NCI-H524 treated with DMSO at 0.1 percent for 48 hours (cell line): ENCODE measurements at regions not wholly inside any gene's neighbourhood (a gene's known extent, or its start where the extent isn't known, plus 50 kb on each side); places are given as distances from the start of the nearest gene placed in this dataset.
"Not testable (repeated sequence)": the region's sequence is repeated elsewhere in the genome, so short reads cannot be mapped to it uniquely, and the experiment has no call there.

Experiments
- DNase-seq: peaks from one replicate; lab custom pipeline; 2025; lab: John Stamatoyannopoulos, UW

GRCh38 chr11:37431633-37432230, 833.7 kb upstream of the RAG2 start:
- not testable (repeated sequence) for DNase-seq

- DNase-seq: not testable (repeated sequence)
Measured at GRCh38 chr11:37430966-37431632, 833.1 kb upstream of the RAG2 start.

- no peak for DNase-seq
Measured at GRCh38 chr11:37422511-37422910, 824.5 kb upstream of the RAG2 start.

GRCh38 chr11:37411289-37411688, 813.3 kb upstream of the RAG2 start:
- no peak for DNase-seq

GRCh38 chr11:37409124-37409523, 811.1 kb upstream of the RAG2 start:
- DNase-seq: no peak

GRCh38 chr11:37407461-37407860, 809.4 kb upstream of the RAG2 start:
- DNase-seq: no peak

- no peak for DNase-seq
Measured at GRCh38 chr11:37406651-37407050, 808.6 kb upstream of the RAG2 start.

GRCh38 chr11:37404231-37404630, 806.2 kb upstream of the RAG2 start:
- no peak for DNase-seq

- DNase-seq: no peak
Measured at GRCh38 chr11:37402663-37403062, 804.6 kb upstream of the RAG2 start.

GRCh38 chr11:37394236-37394870, 796.3 kb upstream of the RAG2 start:
- DNase-seq: no peak

GRCh38 chr11:37391615-37392014, 793.6 kb upstream of the RAG2 start:
- DNase-seq: no peak

GRCh38 chr11:37390576-37391083, 792.6 kb upstream of the RAG2 start:
- no peak for DNase-seq

- DNase-seq: no peak
Measured at GRCh38 chr11:37378958-37379357, 780.9 kb upstream of the RAG2 start.

GRCh38 chr11:37372667-37373066, 774.6 kb upstream of the RAG2 start:
- DNase-seq: no peak

- DNase-seq: no peak
Measured at GRCh38 chr11:37371346-37371970, 773.4 kb upstream of the RAG2 start.

GRCh38 chr11:37370817-37371216, 772.8 kb upstream of the RAG2 start:
- DNase-seq: no peak

- DNase-seq: no peak
Measured at GRCh38 chr11:37364246-37364839, 766.3 kb upstream of the RAG2 start.

GRCh38 chr11:37353192-37353591, 755.2 kb upstream of the RAG2 start:
- DNase-seq: no peak

- DNase-seq: no peak
Measured at GRCh38 chr11:37352485-37352884, 754.4 kb upstream of the RAG2 start.

- DNase-seq: no peak
Measured at GRCh38 chr11:37343290-37343689, 745.3 kb upstream of the RAG2 start.

GRCh38 chr11:37336401-37336800, 738.4 kb upstream of the RAG2 start:
- DNase-seq: no peak

GRCh38 chr11:37333345-37333744, 735.3 kb upstream of the RAG2 start:
- DNase-seq: no peak
